Left forelimb (tissue), 1 donor: ENCODE measurements at regions not wholly inside any gene's neighbourhood (a gene's known extent, or its start where the extent isn't known, plus 50 kb on each side); places are given as distances from the start of the nearest gene placed in this dataset.

Source experiments
- DNase-seq: peaks from one replicate; pipeline ENCODE4 v3.0.0-alpha.2; 2018; ENCODE audit warnings: low spot score

GRCh38 chr16:9302072-9302471, 210.6 kb downstream of the HAPSTR1 start:
- DNase-seq: no peak

GRCh38 chr16:9306753-9307152, 215.3 kb downstream of the HAPSTR1 start:
- no peak for DNase-seq

- DNase-seq: no peak
Measured at GRCh38 chr16:9307446-9307845, 216.0 kb downstream of the HAPSTR1 start.

- DNase-seq: no peak
Measured at GRCh38 chr16:9308356-9308801, 216.9 kb downstream of the HAPSTR1 start.

- no peak for DNase-seq
Measured at GRCh38 chr16:9308850-9309249, 217.4 kb downstream of the HAPSTR1 start.

GRCh38 chr16:9309844-9310243, 218.4 kb downstream of the HAPSTR1 start:
- DNase-seq: no peak

- DNase-seq: no peak
Measured at GRCh38 chr16:9311303-9311954, 220.0 kb downstream of the HAPSTR1 start.

- DNase-seq: no peak
Measured at GRCh38 chr16:9316008-9316407, 224.6 kb downstream of the HAPSTR1 start.

- DNase-seq: no peak
Measured at GRCh38 chr16:9316615-9317014, 225.2 kb downstream of the HAPSTR1 start.

GRCh38 chr16:9318764-9319163, 227.3 kb downstream of the HAPSTR1 start:
- DNase-seq: no peak

- DNase-seq: no peak
Measured at GRCh38 chr16:9322769-9323168, 231.3 kb downstream of the HAPSTR1 start.

GRCh38 chr16:9323170-9323569, 231.7 kb downstream of the HAPSTR1 start:
- DNase-seq: no peak

- DNase-seq: no peak
Measured at GRCh38 chr16:9327253-9327652, 235.8 kb downstream of the HAPSTR1 start.

- no peak for DNase-seq
Measured at GRCh38 chr16:9328411-9328810, 237.0 kb downstream of the HAPSTR1 start.

GRCh38 chr16:9330095-9330494, 238.7 kb downstream of the HAPSTR1 start:
- DNase-seq: no peak

GRCh38 chr16:9331503-9331902, 240.1 kb downstream of the HAPSTR1 start:
- no peak for DNase-seq

- DNase-seq: no peak
Measured at GRCh38 chr16:9332574-9333148, 241.2 kb downstream of the HAPSTR1 start.

- no peak for DNase-seq
Measured at GRCh38 chr16:9333469-9333868, 242.0 kb downstream of the HAPSTR1 start.

- DNase-seq: no peak
Measured at GRCh38 chr16:9334103-9334502, 242.7 kb downstream of the HAPSTR1 start.

GRCh38 chr16:9337308-9338032, 246.0 kb downstream of the HAPSTR1 start:
- DNase-seq: no peak

GRCh38 chr16:9338068-9338467, 246.6 kb downstream of the HAPSTR1 start:
- DNase-seq: no peak

- no peak for DNase-seq
Measured at GRCh38 chr16:9338510-9338909, 247.1 kb downstream of the HAPSTR1 start.

- no peak for DNase-seq
Measured at GRCh38 chr16:9340526-9341256, 249.2 kb downstream of the HAPSTR1 start.
